LNCaP clone FGC (cell line): ENCODE measurements at regions not wholly inside any gene's neighbourhood (a gene's known extent, or its start where the extent isn't known, plus 50 kb on each side); places are given as distances from the start of the nearest gene placed in this dataset.

Experiments used
- DNase-seq: peaks from one replicate; pipeline ENCODE4 v3.0.0-alpha.2; 2011; ENCODE audit warnings: low read depth
- H3K4me3 ChIP-seq: 2 replicates; pipeline ENCODE4 v1.5.1; 2011; ENCODE audit warnings: mild to moderate bottlenecking, low read depth, low read length, control low read depth
- CTCF ChIP-seq: IDR thresholded peaks from 2 replicates; pipeline ENCODE4 v1.5.1; 2012; ENCODE audit warnings: mild to moderate bottlenecking; ENCODE audit not compliant: control insufficient read depth, insufficient read depth; ENCODE audit errors: extremely low read depth

GRCh38 chr17:53344778-53345177, 477.9 kb upstream of the KIF2B start:
- no peak for TF ChIP-seq CTCF
- H3K4me3 ChIP-seq: no peak overlapping the region
- no peak for DNase-seq

- no peak for DNase-seq
- TF ChIP-seq CTCF: no peak
Measured at GRCh38 chr17:53336281-53336680, 486.4 kb upstream of the KIF2B start.

GRCh38 chr17:53335443-53335842, 487.3 kb upstream of the KIF2B start:
- DNase-seq: no peak
- TF ChIP-seq CTCF: no peak

More at GRCh38 chr17:53336281-53336680, 486.4 kb upstream of the KIF2B start:
- H3K4me3 ChIP-seq: no peak overlapping the region

GRCh38 chr17:53330756-53331155, 492.0 kb upstream of the KIF2B start:
- no peak for TF ChIP-seq CTCF
- DNase-seq: no peak
- H3K4me3 ChIP-seq: no peak overlapping the region

More at GRCh38 chr17:53335443-53335842, 487.3 kb upstream of the KIF2B start:
- no peak overlapping the region for H3K4me3 ChIP-seq

- no peak for TF ChIP-seq CTCF
- peak; percentile 35 for DNase-seq
- no peak overlapping the region for H3K4me3 ChIP-seq
Measured at GRCh38 chr17:53321651-53322050, 501.1 kb upstream of the KIF2B start.

- H3K4me3 ChIP-seq: no peak overlapping the region
- no peak for TF ChIP-seq CTCF
- no peak for DNase-seq
Measured at GRCh38 chr17:53319947-53320346, 502.8 kb upstream of the KIF2B start.

- no peak for TF ChIP-seq CTCF
- DNase-seq: no peak
- H3K4me3 ChIP-seq: no peak overlapping the region
Measured at GRCh38 chr17:53316988-53317387, 505.7 kb upstream of the KIF2B start.
